NOMO-1 treated with DMSO at 0.1 percent for 48 hours (cell line): ENCODE measurements at regions not wholly inside any gene's neighbourhood (a gene's known extent, or its start where the extent isn't known, plus 50 kb on each side); places are given as distances from the start of the nearest gene placed in this dataset.
"Not testable (repeated sequence)": the region's sequence is repeated elsewhere in the genome, so short reads cannot be mapped to it uniquely, and the experiment has no call there.

Experiments
- DNase-seq: peaks from one replicate; lab custom pipeline; 2025; ENCODE audit not compliant: unreplicated experiment; lab: John Stamatoyannopoulos, UW

DNA sequence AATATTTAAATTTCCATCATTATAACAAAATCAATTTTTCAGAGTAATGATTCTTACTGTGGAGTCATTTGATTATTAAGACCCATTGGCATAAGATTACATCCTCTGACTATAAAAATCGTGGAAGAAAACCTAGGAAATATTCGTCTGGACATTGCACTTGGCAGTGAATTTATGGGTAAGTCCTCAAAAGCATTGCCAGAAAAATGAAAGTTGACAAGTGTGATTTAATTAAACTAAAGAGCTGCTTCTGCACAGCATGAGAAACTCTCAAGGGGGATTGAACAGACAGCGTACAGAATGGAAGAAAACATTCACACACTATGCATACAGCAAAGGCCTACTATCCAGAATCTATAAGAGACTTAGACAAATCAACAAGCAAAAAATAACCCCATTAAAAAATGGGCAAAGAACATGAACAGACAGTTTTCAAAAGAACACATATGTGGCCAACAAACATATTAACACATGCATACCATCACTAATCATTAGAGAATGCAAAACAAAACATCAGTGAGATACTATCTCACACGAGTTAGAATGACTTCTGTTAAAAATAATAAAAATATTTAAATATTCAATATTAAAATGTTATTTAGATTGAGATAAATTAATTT is 111.4 kb downstream of the CCDC74A start:
- not testable (repeated sequence) for DNase-seq

DNA sequence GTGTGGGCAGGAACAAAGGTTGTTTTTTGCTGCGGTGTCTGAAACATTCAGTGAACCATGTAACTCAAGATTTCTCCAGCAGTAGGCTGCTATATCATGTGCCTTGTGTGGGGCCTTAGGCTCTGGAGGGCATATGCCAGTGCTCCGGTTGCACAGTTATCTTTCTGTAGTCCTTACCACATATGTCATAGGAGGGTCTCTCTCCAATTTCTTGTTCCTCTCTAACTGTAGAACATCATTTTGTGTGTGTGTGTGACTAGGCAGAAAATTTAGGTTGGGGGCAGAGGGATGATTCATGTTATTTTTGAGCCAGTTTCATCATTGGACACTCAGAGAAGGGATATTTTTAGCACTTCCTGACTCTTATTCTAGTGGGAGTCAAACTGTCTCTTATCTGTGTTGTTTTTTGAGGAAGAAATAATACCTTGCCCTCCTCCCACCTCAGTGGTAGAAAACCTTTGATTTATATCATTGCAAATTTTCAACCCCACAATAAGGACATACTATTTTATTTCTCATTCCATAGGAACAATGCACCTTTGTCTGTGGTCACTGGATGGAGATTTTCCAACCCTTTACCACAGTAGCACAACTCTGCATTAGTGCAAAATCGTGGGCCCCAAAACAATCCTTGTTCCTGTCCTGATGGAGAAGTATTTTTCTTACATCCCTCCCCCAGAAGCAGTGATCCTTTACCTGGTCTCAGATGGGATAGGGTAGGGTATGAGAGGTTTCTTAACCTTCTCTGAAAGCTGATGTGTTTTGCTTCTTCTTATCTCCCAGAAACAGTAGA is 113.9 kb downstream of the CCDC74A start:
- peak; percentile 87 for DNase-seq

DNA sequence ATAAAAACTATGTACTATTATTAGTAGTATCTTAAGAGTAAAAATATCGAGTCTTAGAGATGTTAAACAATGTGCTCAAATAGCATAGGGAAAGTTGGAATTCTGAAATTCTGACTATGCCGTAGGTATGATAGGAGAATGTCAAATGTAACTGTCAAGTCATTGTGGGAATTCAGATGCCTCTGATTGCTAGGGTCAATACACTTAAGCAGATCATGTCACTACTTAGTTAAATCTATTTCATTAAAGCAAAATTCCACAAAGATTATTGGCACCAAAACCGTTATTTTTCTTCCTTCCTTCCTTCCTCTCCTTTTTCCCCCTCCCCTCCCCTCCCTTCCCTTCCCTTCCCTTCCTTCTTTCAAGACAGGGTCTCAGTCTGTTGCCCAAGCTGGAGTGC is 115.5 kb downstream of the CCDC74A start:
- DNase-seq: not testable (repeated sequence)

- no peak for DNase-seq
Observed at GRCh38 chr2:131645177-131645765, 117.6 kb downstream of the CCDC74A start.

GRCh38 chr2:131646220-131646619 is 118.5 kb downstream of the CCDC74A start:
- DNase-seq: not testable (repeated sequence)

DNA sequence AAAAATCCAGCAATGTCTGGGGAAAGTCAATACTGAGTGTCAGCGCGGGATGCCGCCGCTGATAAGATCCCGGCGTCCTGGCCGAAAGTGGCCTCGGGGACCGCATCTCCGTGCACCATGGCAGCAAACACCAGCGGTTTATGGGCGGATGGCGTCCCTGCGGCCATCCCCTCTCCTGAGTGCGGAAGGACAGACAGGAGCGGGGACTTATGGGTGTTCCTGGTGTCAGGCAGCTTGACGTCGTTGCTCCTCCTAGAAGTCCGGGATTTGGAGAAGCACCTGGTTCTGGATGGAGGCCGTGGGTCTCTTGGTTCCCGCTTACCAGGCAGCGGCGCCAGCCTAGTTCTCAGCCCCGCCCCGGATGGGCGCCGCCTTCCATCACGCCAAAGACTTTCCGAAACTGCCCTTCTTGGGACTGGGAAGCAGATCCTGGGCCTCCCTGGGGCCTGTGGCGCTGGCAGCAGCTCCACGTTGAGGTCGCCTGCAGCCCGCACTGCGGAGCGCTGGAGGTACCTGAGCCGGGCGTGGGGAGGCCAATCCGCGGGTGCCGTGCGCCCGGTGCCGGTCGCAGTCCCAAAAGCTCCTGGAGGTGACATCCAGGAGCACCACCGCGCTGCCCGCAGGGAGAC is 119.1 kb downstream of the CCDC74A start:
- DNase-seq: no peak

- DNase-seq: not testable (repeated sequence)
Observed at GRCh38 chr2:131648565-131648964, 120.9 kb downstream of the CCDC74A start.

- not testable (repeated sequence) for DNase-seq
Observed at GRCh38 chr2:131652246-131652645, 124.6 kb downstream of the CCDC74A start.

- not testable (repeated sequence) for DNase-seq
Observed at GRCh38 chr2:131654107-131654506, 126.4 kb downstream of the CCDC74A start.

GRCh38 chr2:131656816-131657633 is 129.3 kb downstream of the CCDC74A start:
- peak; percentile 18 for DNase-seq

GRCh38 chr2:131657895-131658768 is 130.4 kb downstream of the CCDC74A start:
- no peak for DNase-seq

DNA sequence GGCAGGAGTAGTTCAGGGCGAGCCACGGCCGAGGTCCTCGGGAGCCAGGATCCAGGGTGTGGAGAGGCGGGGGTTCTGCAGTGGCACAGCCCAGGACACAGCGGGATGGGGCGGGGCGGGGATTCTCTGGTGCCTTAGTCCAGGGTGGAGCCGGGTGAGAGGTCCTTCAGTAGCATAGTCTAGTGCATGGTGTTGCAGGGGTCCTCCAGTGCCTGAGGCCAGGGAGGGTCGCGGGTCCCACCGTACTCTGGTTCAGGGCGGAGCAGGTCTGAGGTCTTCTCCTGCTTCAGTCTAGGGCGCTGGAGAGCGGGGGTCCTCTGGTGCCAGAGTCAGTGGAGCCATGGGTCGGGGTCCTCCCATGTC is 131.1 kb downstream of the CCDC74A start:
- DNase-seq: no peak

DNA sequence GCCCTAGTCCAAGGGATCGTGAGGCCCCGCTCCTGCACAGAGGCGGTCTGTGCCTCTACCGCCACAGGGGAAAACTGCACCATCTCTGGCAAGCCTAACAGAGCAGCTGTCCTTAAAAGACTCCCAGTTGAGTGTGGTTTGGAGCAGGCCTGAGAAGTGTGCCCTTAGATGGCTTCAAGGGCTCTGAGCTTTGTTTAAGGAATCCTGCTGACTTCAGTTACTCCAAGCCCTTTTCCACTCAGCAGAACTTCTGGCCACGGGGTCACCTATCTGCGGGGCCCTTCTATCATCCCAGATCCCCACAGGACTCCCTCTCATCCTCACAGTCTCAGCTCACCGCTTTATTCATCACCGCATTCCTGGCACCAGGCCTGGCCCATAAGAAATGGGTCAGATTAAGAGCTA is 131.5 kb downstream of the CCDC74A start:
- DNase-seq: no peak

GRCh38 chr2:131661101-131661782 is 133.6 kb downstream of the CCDC74A start:
- DNase-seq: not testable (repeated sequence)

GRCh38 chr2:131661884-131662535 is 134.3 kb downstream of the CCDC74A start:
- not testable (repeated sequence) for DNase-seq

DNA sequence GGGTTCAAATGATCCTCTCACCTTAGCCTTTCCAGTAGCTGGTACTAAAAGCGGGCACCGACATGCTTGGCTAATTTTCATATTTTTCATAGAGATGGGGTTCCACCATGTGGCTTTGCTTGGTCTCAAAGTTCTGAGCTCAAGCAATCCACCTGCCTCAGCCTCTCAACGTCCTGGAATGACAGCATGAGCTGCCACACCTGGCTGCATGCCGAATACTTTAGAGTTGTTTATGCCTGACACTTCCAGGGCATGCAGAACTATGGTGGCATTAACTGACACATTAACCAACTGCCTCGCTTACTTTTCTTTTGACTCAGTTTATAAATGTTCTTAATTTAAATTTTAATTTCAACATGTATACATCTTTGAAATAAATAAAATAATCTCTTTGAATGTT is 135.8 kb downstream of the CCDC74A start:
- DNase-seq: not testable (repeated sequence)

DNA sequence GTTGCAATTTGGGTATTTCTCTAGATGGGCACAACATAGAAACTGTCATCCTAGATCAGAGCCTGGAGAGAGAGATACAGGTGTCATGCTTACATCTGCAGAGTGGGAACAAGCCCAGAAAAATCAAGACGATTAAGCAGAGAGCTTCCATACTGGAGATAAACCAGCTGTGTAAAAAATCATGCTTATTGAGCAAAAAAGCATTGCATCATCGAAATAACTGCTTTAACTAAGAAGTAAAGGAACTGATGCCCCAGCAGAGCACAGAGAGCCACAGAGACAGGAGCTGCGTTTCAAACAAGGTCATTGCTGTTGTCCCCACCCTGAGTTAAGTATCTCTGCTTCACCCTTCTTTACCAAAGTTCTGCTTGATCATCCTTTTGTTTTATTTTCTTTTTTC is 138.0 kb downstream of the CCDC74A start:
- DNase-seq: peak; percentile 75

DNA sequence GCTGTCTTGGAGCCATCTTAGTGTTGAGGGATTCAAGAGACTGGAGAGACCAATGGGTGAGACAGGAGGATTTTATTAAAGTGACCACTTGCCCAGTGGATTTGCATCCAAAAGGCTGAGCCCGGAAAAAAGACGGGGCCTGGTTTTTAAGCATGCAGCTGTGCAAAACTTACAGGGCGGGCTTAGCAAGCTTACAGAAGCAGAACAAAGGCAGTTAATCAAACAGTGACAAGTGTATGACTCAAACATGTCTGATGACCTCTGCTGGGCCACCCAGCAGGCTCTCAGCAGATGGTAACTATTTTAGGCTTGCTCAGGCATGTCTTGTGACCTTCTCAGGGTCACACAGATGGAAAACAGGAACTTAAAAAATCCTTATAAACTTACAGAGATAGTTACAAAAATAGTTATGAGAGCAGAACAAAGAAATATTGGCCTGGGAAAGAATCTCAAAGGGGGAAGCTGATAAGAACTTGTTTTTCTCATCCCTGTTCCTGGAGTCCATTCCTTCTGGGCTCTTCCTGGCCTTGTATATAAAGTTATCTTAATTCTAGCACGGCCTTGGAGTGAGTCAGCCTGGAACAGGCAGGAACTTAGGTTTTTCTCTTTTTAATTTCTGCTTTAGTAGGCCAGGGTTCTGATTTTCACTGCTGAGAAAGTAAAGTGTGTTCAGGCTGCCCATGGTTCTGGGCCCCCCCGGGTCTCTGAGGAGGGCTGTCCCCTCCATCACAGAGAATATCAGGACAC is 141.3 kb downstream of the CCDC74A start:
- peak; percentile 96 for DNase-seq
